ENCODE measurements at regions not wholly inside any gene's neighbourhood (a gene's known extent, or its start where the extent isn't known, plus 50 kb on each side); places are given as distances from the start of the nearest gene placed in this dataset.

GRCh38 chr4:13133700-13134099 is 350.4 kb downstream of the RAB28 start:
- no peak for TF ChIP-seq CTCF (conservative IDR thresholded peaks at IDR 0.05; ENCODE audit: low read depth, low read length)
- no peak for DNase-seq (ENCODE audit: low read depth)
- no peak overlapping the region for H3K4me3 ChIP-seq (ENCODE audit: low read depth, low read length)

GRCh38 chr4:13130848-13131247 is 353.3 kb downstream of the RAB28 start:
- H3K4me3 ChIP-seq (ENCODE audit: low read depth, low read length) = no peak overlapping the region
- TF ChIP-seq CTCF (conservative IDR thresholded peaks at IDR 0.05; ENCODE audit: low read depth, low read length) = no peak
- no peak for DNase-seq (ENCODE audit: low read depth)

GRCh38 chr4:13129095-13129494 is 355.0 kb downstream of the RAB28 start:
- no peak for DNase-seq (ENCODE audit: low read depth)
- H3K4me3 ChIP-seq (ENCODE audit: low read depth, low read length) = no peak overlapping the region
- no peak for TF ChIP-seq CTCF (conservative IDR thresholded peaks at IDR 0.05; ENCODE audit: low read depth, low read length)

GRCh38 chr4:13126976-13127910 is 356.9 kb downstream of the RAB28 start:
- no peak for DNase-seq (ENCODE audit: low read depth)
- H3K4me3 ChIP-seq (ENCODE audit: low read depth, low read length) = no peak overlapping the region
- TF ChIP-seq CTCF (conservative IDR thresholded peaks at IDR 0.05; ENCODE audit: low read depth, low read length) = no peak

GRCh38 chr4:13118633-13119032 is 365.5 kb downstream of the RAB28 start:
- H3K4me3 ChIP-seq (ENCODE audit: low read depth, low read length) = no peak overlapping the region
- no peak for DNase-seq (ENCODE audit: low read depth)
- no peak for TF ChIP-seq CTCF (conservative IDR thresholded peaks at IDR 0.05; ENCODE audit: low read depth, low read length)

- TF ChIP-seq CTCF (conservative IDR thresholded peaks at IDR 0.05; ENCODE audit: low read depth, low read length) = no peak
- DNase-seq (ENCODE audit: low read depth) = no peak
- no peak overlapping the region for H3K4me3 ChIP-seq (ENCODE audit: low read depth, low read length)
These were observed 367.0 kb downstream of the RAB28 start for GRCh38 chr4:13117185-13117584.

- no peak for DNase-seq (ENCODE audit: low read depth)
These were observed 372.1 kb downstream of the RAB28 start for GRCh38 chr4:13112030-13112429.

More at GRCh38 chr4:13112030-13112429, 372.1 kb downstream of the RAB28 start:
- H3K4me3 ChIP-seq (ENCODE audit: low read depth, low read length) = no peak overlapping the region
- TF ChIP-seq CTCF (conservative IDR thresholded peaks at IDR 0.05; ENCODE audit: low read depth, low read length) = no peak

Data from epithelial cell of proximal tubule (primary cell).